ENCODE measurements at regions not wholly inside any gene's neighbourhood (a gene's known extent, or its start where the extent isn't known, plus 50 kb on each side); places are given as distances from the start of the nearest gene placed in this dataset.

DNA sequence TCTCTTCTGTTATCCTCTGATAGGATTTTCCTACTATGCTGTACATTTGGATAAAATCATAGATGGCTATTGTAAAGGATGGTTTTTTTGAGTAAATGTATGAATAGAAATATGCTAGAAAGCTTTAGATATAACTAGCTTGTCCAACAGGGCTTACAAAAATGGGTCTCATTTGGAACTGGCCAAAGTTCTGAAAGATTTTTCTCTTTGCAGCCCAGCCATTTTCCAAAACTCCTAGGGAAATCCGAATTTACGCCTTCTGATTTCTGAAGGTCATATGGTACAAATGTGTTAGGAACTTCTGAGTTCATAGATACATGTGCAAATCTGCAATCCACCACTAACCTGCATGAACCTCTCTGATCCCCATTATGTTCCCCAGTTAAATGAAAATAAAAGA is 603.9 kb upstream of the C9orf72 start:
- no peaks in the 10 kb centered on the region for H3K36me3 ChIP-seq
- no peak overlapping the region for H3K27ac ChIP-seq
- intact Hi-C loops (cut with DNase I) = no loop called here
- no peaks in the 10 kb centered on the region for H3K4me1 ChIP-seq
- H3K9me3 ChIP-seq = no peaks in the 10 kb centered on the region
- TF ChIP-seq POLR2A (IDR thresholded peaks at IDR 0.05) = no peak
- no peak for TF ChIP-seq CTCF (IDR thresholded peaks at IDR 0.05)
- DNase-seq = no peak
- ATAC-seq = no peak
- no peaks in the 10 kb centered on the region for H3K27me3 ChIP-seq
- H3K4me3 ChIP-seq = no peak overlapping the region
- WGBS (ENCODE audit: insufficient coverage, low coverage, low lambda C conversion rate, missing lambda C conversion rate) = 49% methylated on average over 2 of the region's 2 CpGs

- Histone ChIP-seq H3K4me1 (no peaks in the 10 kb centered on the region), H3K27ac (no peak overlapping the region), H3K4me3 (no peak overlapping the region), H3K36me3 (no peaks in the 10 kb centered on the region), H3K27me3 (no peaks in the 10 kb centered on the region), H3K9me3 (no peaks in the 10 kb centered on the region)
- TF ChIP-seq CTCF (IDR thresholded peaks at IDR 0.05) (no peak), POLR2A (IDR thresholded peaks at IDR 0.05) (no peak)
- ATAC-seq (no peak), DNase-seq (no peak)
- intact Hi-C loops (cut with DNase I) = no loop called here
- 56% methylated on average over 4 of the region's 4 CpGs for WGBS (ENCODE audit: insufficient coverage, low coverage, low lambda C conversion rate, missing lambda C conversion rate)
Measured at GRCh38 chr9:28177925-28178324, 604.6 kb upstream of the C9orf72 start.

DNA sequence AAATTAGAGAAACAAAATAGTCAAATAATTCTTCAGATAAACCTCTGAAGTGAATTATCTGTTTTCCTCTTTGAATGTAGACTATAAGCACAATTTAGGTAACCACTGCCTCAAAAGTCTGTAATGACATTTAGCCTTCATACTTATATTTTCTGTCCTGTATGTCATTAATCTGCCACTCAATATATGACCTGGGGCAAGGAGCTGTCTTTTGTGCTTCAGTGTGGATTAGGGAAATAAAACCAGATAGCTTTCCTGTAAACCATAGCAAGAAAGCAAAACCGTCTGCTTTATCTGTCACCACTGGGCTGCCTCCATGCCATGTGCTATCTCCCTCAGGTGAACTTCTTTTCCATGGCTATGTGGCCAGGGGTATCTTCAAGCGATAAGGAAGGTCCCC is 606.6 kb upstream of the C9orf72 start:
- intact Hi-C loops (cut with DNase I) = no loop called here
- Histone ChIP-seq H3K27me3 (no peaks in the 10 kb centered on the region), H3K27ac (no peak overlapping the region), H3K4me3 (no peak overlapping the region), H3K36me3 (no peaks in the 10 kb centered on the region), H3K4me1 (no peaks in the 10 kb centered on the region), H3K9me3 (no peaks in the 10 kb centered on the region)
- 52% methylated on average over 2 of the region's 2 CpGs for WGBS (ENCODE audit: insufficient coverage, low coverage, low lambda C conversion rate, missing lambda C conversion rate)
- no peak for ATAC-seq
- no peak for DNase-seq
- TF ChIP-seq CTCF (IDR thresholded peaks at IDR 0.05) = no peak
- no peak for TF ChIP-seq POLR2A (IDR thresholded peaks at IDR 0.05)

DNA sequence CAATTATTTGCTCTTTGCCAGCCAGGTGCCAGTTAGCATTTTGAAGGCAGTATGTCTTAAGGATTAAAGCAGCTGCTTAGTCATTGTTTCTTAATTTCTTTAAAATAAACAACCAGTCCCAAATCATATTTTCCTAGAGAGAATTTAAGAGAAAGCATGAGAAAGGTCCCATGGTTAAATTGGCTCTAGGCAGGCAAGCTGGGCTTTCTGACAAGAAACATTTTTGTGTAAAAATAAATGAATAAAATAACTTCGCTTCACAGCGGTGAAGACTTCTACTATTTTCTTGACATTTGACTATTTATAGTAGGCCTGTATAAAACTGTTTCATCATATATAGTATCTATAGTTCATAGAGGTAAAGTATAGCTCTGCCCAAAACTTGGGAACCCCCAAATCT is 617.7 kb upstream of the C9orf72 start:
- intact Hi-C loops (cut with DNase I) = no loop called here
- H3K4me3 ChIP-seq = no peak overlapping the region
- H3K4me1 ChIP-seq = no peaks in the 10 kb centered on the region
- ATAC-seq (no peak), DNase-seq (no peak)
- no peaks in the 10 kb centered on the region for H3K9me3 ChIP-seq
- TF ChIP-seq CTCF (IDR thresholded peaks at IDR 0.05) (no peak), POLR2A (IDR thresholded peaks at IDR 0.05) (no peak)
- no peaks in the 10 kb centered on the region for H3K27me3 ChIP-seq
- H3K36me3 ChIP-seq = no peaks in the 10 kb centered on the region
- no peak overlapping the region for H3K27ac ChIP-seq
- 82% methylated on average over 2 of the region's 2 CpGs for WGBS (ENCODE audit: insufficient coverage, low coverage, low lambda C conversion rate, missing lambda C conversion rate)

DNA sequence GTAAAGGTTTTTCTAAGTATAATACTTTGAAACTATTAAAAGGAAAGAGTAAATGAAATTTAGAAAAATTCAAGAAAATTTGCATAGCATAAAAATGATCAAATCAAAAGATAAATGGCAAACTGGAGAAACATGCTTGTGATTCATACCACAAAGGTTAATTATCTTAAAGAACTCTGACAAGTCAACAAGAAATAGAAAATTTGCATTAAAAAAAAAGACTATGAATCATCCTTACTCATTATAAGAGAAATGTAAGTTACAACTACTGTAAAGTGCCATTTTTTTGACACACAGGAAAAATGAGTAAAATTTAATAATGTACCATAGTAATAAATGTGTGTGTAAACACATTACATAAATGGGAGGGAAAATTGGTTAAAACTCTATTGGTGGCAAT is 624.4 kb upstream of the C9orf72 start:
- ATAC-seq = no peak
- intact Hi-C loops (cut with DNase I) = no loop called here
- no peak for TF ChIP-seq CTCF (IDR thresholded peaks at IDR 0.05)
- TF ChIP-seq POLR2A (IDR thresholded peaks at IDR 0.05) = no peak

More for the DNA sequence above, 624.4 kb upstream of the C9orf72 start:
- H3K27ac ChIP-seq = no peak overlapping the region
- H3K4me3 ChIP-seq = no peak overlapping the region
- H3K4me1 ChIP-seq = no peaks in the 10 kb centered on the region
- DNase-seq = no peak
- no peaks in the 10 kb centered on the region for H3K27me3 ChIP-seq
- no peaks in the 10 kb centered on the region for H3K9me3 ChIP-seq
- no peaks in the 10 kb centered on the region for H3K36me3 ChIP-seq

Data from right lobe of liver (tissue), 6 donors.